ENCODE measurements at regions not wholly inside any gene's neighbourhood (a gene's known extent, or its start where the extent isn't known, plus 50 kb on each side); places are given as distances from the start of the nearest gene placed in this dataset.

DNA sequence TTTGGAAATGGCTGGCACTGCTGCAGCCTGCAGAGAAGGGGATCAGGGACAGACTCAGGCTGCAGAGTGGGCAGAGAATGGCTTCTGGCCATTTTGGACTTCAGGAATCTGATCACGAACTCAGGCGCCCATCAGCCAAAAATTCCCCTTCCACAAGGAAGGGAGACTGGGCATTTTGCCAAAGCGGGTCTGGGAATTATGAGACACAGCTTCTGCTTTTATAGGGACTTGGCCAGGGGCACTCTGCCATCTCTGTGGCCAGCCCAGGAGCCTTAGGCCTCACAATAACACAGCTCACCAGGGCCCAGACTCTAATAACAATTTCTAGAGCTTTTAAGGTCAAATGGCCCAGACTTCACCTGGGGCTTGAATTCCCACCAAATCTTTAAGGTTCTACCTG, 74.7 kb downstream of the CHST1 start:
- Histone ChIP-seq H2BK5ac (ENCODE audit: low read length) (no peak overlapping the region), H2BK12ac (ENCODE audit: low read length) (no peak overlapping the region), H3K18ac (ENCODE audit: low read length) (no peak overlapping the region), H3K27me3 (ENCODE audit: control insufficient read depth in 3 of 3, insufficient read depth in 3 of 3, low read depth in 1 of 3, low read length in 3 of 3) (peaks cover 0 to 10% (median 0%) of the 10 kb centered on the region in 3 experiments), H3K27ac (replicated peaks; ENCODE audit: low read length) (no peak overlapping the region), H2AFZ (ENCODE audit: low read length) (no peak overlapping the region), H3K9me3 (replicated peaks in 1 of 2; ENCODE audit: control insufficient read depth in 2 of 2, insufficient read depth in 1 of 2, low read depth in 1 of 2, low read length in 2 of 2) (no peaks in the 10 kb centered on the region), H2BK15ac (ENCODE audit: low read length) (no peak overlapping the region), H3K36me3 (replicated peaks in 1 of 2; ENCODE audit: control insufficient read depth in 2 of 2, insufficient read depth in 2 of 2, low read length in 2 of 2) (no peaks in the 10 kb centered on the region), H3K9ac (ENCODE audit: low read depth, low read length, poor library complexity) (no peak overlapping the region), H3K4me2 (ENCODE audit: insufficient read depth, low read length, poor library complexity, severe bottlenecking) (no peak overlapping the region), H3K4me1 (ENCODE audit: control insufficient read depth in 2 of 2, insufficient read depth in 1 of 2, low read depth in 1 of 2, low read length in 2 of 2) (no peaks in the 10 kb centered on the region), H4K8ac (ENCODE audit: low read depth, low read length) (no peak overlapping the region), H3K79me1 (ENCODE audit: low read depth, low read length) (no peaks in the 10 kb centered on the region), H2BK120ac (ENCODE audit: low read depth, low read length) (no peak overlapping the region), H3K23ac (ENCODE audit: low read depth, low read length, poor library complexity) (no peak overlapping the region), H3K14ac (ENCODE audit: low read length) (no peak overlapping the region), H3K4me3 (ENCODE audit: low read length in 2 of 2) (no peak overlapping the region), H3K4ac (ENCODE audit: low read length) (no peak overlapping the region), H4K91ac (ENCODE audit: low read depth, low read length, poor library complexity) (no peak overlapping the region), H2AK5ac (ENCODE audit: low read depth, low read length) (no peak overlapping the region)
- no CpG with 5 or more reads among the region's 3 CpGs for WGBS, 2 donors (ENCODE audit: extremely low coverage in 2 of 2, insufficient read length in 2 of 2, insufficient replicate concordance in 1 of 2)
- DNase-seq (ENCODE audit: low spot score) = no peak

DNA sequence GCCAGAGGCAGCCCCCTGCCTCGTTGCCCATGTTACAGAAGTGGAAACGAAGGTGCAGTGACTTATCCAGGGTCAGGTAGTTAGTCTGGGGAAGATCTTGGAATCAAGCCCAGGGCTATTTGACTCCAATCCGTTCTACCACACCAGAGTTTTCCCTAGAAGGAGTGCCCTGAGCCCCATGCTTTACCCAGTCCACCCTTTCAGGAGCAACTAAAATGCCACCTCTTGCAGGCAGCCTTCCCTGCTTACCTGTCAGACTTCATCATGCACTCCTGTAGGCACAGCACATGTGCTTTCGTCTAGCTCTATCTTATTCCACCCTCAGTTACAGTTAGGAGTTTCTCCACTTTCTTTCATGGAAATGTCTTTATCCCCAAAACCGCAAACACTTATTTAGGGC, 80.2 kb downstream of the CHST1 start:
- H3K4me2 ChIP-seq (ENCODE audit: insufficient read depth, low read length, poor library complexity, severe bottlenecking) = no peak overlapping the region
- H3K9ac ChIP-seq (ENCODE audit: low read depth, low read length, poor library complexity) = no peak overlapping the region
- H3K36me3 ChIP-seq (replicated peaks in 1 of 2; ENCODE audit: control insufficient read depth in 2 of 2, insufficient read depth in 2 of 2, low read length in 2 of 2) = no peaks in the 10 kb centered on the region
- no peak overlapping the region for H2BK120ac ChIP-seq (ENCODE audit: low read depth, low read length)
- H3K14ac ChIP-seq (ENCODE audit: low read length) = no peak overlapping the region
- H3K79me1 ChIP-seq (ENCODE audit: low read depth, low read length) = no peaks in the 10 kb centered on the region
- WGBS, 2 donors (ENCODE audit: extremely low coverage in 2 of 2, insufficient read length in 2 of 2, insufficient replicate concordance in 1 of 2) = no CpG with 5 or more reads among the region's 5 CpGs
- no peak overlapping the region for H2AK5ac ChIP-seq (ENCODE audit: low read depth, low read length)
- H2AFZ ChIP-seq (ENCODE audit: low read length) = no peak overlapping the region
- H3K4me1 ChIP-seq (ENCODE audit: control insufficient read depth in 2 of 2, insufficient read depth in 1 of 2, low read depth in 1 of 2, low read length in 2 of 2) = no peaks in the 10 kb centered on the region
- H3K4me3 ChIP-seq (ENCODE audit: low read length in 2 of 2) = no peak overlapping the region
- no peak overlapping the region for H3K18ac ChIP-seq (ENCODE audit: low read length)
- no peak overlapping the region for H2BK5ac ChIP-seq (ENCODE audit: low read length)
- H3K4ac ChIP-seq (ENCODE audit: low read length) = no peak overlapping the region
- H2BK15ac ChIP-seq (ENCODE audit: low read length) = no peak overlapping the region
- H4K8ac ChIP-seq (ENCODE audit: low read depth, low read length) = no peak overlapping the region
- no peak for DNase-seq (ENCODE audit: low spot score)
- H3K27ac ChIP-seq (replicated peaks; ENCODE audit: low read length) = no peak overlapping the region
- peaks cover 0 to 3% (median 0%) of the 10 kb centered on the region in 3 experiments for H3K27me3 ChIP-seq (ENCODE audit: control insufficient read depth in 3 of 3, insufficient read depth in 3 of 3, low read depth in 1 of 3, low read length in 3 of 3)
- no peak overlapping the region for H3K23ac ChIP-seq (ENCODE audit: low read depth, low read length, poor library complexity)
- no peak overlapping the region for H2BK12ac ChIP-seq (ENCODE audit: low read length)
- no peaks in the 10 kb centered on the region for H3K9me3 ChIP-seq (replicated peaks in 1 of 2; ENCODE audit: control insufficient read depth in 2 of 2, insufficient read depth in 1 of 2, low read depth in 1 of 2, low read length in 2 of 2)
- H4K91ac ChIP-seq (ENCODE audit: low read depth, low read length, poor library complexity) = no peak overlapping the region

DNA sequence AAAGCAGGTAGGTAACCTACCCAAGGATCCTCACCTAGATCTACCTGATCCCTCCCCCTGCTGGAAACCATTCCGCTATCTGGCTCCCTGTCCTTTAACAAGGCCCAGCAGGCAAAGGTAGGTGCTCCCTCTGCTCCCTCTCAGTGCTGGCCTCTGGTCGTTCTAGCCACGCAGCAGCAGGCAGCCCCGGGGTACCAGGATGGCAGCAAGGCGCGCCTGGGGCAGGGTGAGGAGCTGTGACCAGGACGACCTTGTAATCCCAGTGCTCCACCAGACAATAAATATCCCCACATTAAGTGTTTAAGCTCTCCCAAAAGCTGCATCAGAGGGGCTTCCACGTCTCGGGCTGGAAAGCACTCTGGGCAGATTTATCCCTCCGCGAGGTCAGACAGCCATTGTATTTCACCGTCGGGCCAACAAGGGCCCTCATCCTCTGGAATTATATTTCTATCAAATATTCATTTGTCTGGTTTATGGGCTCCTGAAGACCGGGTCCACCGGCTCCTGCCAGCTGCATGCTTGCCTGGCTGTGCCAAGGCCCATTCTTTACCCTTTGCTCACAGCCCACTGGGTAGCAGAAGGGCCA, 81.3 kb downstream of the CHST1 start:
- no peak overlapping the region for H3K9ac ChIP-seq (ENCODE audit: low read depth, low read length, poor library complexity)
- H2BK5ac ChIP-seq (ENCODE audit: low read length) = no peak overlapping the region
- DNase-seq (ENCODE audit: low spot score) = no peak
- WGBS, 2 donors (ENCODE audit: extremely low coverage in 2 of 2, insufficient read length in 2 of 2, insufficient replicate concordance in 1 of 2) = no CpG with 5 or more reads among the region's 15 CpGs
- no peaks in the 10 kb centered on the region for H3K4me1 ChIP-seq (ENCODE audit: control insufficient read depth in 2 of 2, insufficient read depth in 1 of 2, low read depth in 1 of 2, low read length in 2 of 2)
- H3K27ac ChIP-seq (replicated peaks; ENCODE audit: low read length) = no peak overlapping the region
- H3K18ac ChIP-seq (ENCODE audit: low read length) = no peak overlapping the region
- no peak overlapping the region for H3K4me2 ChIP-seq (ENCODE audit: insufficient read depth, low read length, poor library complexity, severe bottlenecking)
- H3K9me3 ChIP-seq (replicated peaks in 1 of 2; ENCODE audit: control insufficient read depth in 2 of 2, insufficient read depth in 1 of 2, low read depth in 1 of 2, low read length in 2 of 2) = no peaks in the 10 kb centered on the region
- H2AFZ ChIP-seq (ENCODE audit: low read length) = no peak overlapping the region
- no peak overlapping the region for H2BK15ac ChIP-seq (ENCODE audit: low read length)
- no peak overlapping the region for H3K4me3 ChIP-seq (ENCODE audit: low read length in 2 of 2)
- H3K36me3 ChIP-seq (replicated peaks in 1 of 2; ENCODE audit: control insufficient read depth in 2 of 2, insufficient read depth in 2 of 2, low read length in 2 of 2) = no peaks in the 10 kb centered on the region
- H3K14ac ChIP-seq (ENCODE audit: low read length) = no peak overlapping the region
- H4K91ac ChIP-seq (ENCODE audit: low read depth, low read length, poor library complexity) = no peak overlapping the region
- H3K79me1 ChIP-seq (ENCODE audit: low read depth, low read length) = no peaks in the 10 kb centered on the region
- no peak overlapping the region for H2BK120ac ChIP-seq (ENCODE audit: low read depth, low read length)
- no peak overlapping the region for H4K8ac ChIP-seq (ENCODE audit: low read depth, low read length)
- H2AK5ac ChIP-seq (ENCODE audit: low read depth, low read length) = peak overlapping the region; percentile 39
- H3K27me3 ChIP-seq (ENCODE audit: control insufficient read depth in 3 of 3, insufficient read depth in 3 of 3, low read depth in 1 of 3, low read length in 3 of 3) = peaks cover 0 to 3% (median 0%) of the 10 kb centered on the region in 3 experiments
- no peak overlapping the region for H3K23ac ChIP-seq (ENCODE audit: low read depth, low read length, poor library complexity)
- H2BK12ac ChIP-seq (ENCODE audit: low read length) = no peak overlapping the region
- H3K4ac ChIP-seq (ENCODE audit: low read length) = no peak overlapping the region

DNA sequence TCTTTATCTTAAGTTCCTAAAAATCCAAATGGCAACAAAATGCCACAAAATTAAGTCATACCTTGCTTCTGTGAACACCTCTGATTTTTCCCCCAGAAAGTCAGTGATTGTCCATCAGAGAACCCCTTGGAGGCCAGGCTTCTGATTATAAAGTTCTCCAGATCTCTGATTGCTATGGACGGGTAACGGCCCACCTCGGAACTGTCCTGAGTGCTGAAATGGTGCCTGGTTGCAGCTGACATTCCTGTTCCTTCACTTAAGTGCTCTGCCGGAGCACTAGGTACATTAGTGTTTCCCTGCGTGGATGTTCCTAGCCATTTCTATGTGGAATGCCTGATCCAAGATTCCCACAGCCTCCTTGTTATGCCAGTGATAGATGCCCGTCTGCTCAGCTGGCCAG, 85.0 kb downstream of the CHST1 start:
- Histone ChIP-seq H3K4ac (ENCODE audit: low read length) (no peak overlapping the region), H4K91ac (ENCODE audit: low read depth, low read length, poor library complexity) (no peak overlapping the region), H3K4me3 (ENCODE audit: low read length in 2 of 2) (no peak overlapping the region), H2BK15ac (ENCODE audit: low read length) (no peak overlapping the region), H2BK5ac (ENCODE audit: low read length) (no peak overlapping the region), H3K9me3 (replicated peaks in 1 of 2; ENCODE audit: control insufficient read depth in 2 of 2, insufficient read depth in 1 of 2, low read depth in 1 of 2, low read length in 2 of 2) (no peaks in the 10 kb centered on the region), H3K18ac (ENCODE audit: low read length) (no peak overlapping the region), H2AK5ac (ENCODE audit: low read depth, low read length) (no peak overlapping the region), H2BK12ac (ENCODE audit: low read length) (no peak overlapping the region), H2AFZ (ENCODE audit: low read length) (no peak overlapping the region), H3K4me2 (ENCODE audit: insufficient read depth, low read length, poor library complexity, severe bottlenecking) (no peak overlapping the region), H3K14ac (ENCODE audit: low read length) (no peak overlapping the region), H4K8ac (ENCODE audit: low read depth, low read length) (no peak overlapping the region), H3K4me1 (ENCODE audit: control insufficient read depth in 2 of 2, insufficient read depth in 1 of 2, low read depth in 1 of 2, low read length in 2 of 2) (peaks cover 8 to 10% of the 10 kb centered on the region in 2 donors), H3K27me3 (ENCODE audit: control insufficient read depth in 3 of 3, insufficient read depth in 3 of 3, low read depth in 1 of 3, low read length in 3 of 3) (no peaks in the 10 kb centered on the region), H3K79me1 (ENCODE audit: low read depth, low read length) (no peaks in the 10 kb centered on the region), H3K23ac (ENCODE audit: low read depth, low read length, poor library complexity) (no peak overlapping the region), H3K36me3 (replicated peaks in 1 of 2; ENCODE audit: control insufficient read depth in 2 of 2, insufficient read depth in 2 of 2, low read length in 2 of 2) (no peaks in the 10 kb centered on the region), H2BK120ac (ENCODE audit: low read depth, low read length) (no peak overlapping the region), H3K9ac (ENCODE audit: low read depth, low read length, poor library complexity) (no peak overlapping the region), H3K27ac (replicated peaks; ENCODE audit: low read length) (no peak overlapping the region)
- peak; percentile 41 for DNase-seq (ENCODE audit: low spot score)
- no CpG with 5 or more reads among the region's 6 CpGs for WGBS, 2 donors (ENCODE audit: extremely low coverage in 2 of 2, insufficient read length in 2 of 2, insufficient replicate concordance in 1 of 2)

Measured in neuronal stem cell (in vitro differentiated cells).